ENCODE measurements at regions not wholly inside any gene's neighbourhood (a gene's known extent, or its start where the extent isn't known, plus 50 kb on each side); places are given as distances from the start of the nearest gene placed in this dataset.

DNA sequence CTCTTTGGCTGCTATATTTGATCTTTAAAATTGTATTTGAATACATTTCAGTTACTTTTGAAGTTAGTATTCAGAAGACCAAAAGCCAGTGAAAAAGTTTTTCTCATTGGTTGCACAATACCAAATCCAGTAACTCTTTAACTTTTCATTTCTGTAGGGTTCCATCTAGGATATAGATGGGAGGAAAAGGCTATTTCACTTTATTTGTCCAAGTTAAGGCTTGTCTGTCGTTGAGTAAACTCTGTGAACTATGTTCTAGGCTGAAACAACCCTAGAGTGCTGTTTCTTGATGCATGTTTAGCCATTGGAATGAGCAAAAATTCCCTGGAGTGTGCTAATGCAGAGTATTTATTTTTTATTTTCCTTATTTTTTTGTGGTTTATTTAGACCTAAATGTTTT is 834.7 kb upstream of the KCND2 start:
- TF ChIP-seq CTCF (conservative IDR thresholded peaks at IDR 0.05; ENCODE audit: low read length): no peak
- H3K4me3 ChIP-seq (ENCODE audit: low read length): no peak overlapping the region
- no peak for DNase-seq (ENCODE audit: low read depth)

DNA sequence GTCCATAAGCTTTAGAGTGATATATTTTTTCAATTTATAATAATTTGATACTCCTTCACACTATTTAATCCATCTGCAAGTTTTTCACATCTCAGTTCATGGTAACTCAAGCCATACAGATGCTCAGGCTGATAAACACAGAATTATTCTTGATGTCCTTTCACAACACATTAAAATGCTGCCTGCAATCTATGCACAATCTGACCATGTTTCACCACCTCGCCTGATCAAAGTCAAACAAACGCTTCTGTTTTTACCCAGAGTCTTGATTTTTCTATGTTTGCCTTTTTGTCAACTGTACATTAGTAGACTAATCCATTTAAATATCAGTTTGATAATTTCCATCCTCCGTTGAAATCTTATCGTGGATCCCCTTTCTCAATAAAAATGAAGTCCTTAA is 833.8 kb upstream of the KCND2 start:
- no peak overlapping the region for H3K4me3 ChIP-seq (ENCODE audit: low read length)
- no peak for TF ChIP-seq CTCF (conservative IDR thresholded peaks at IDR 0.05; ENCODE audit: low read length)
- DNase-seq (ENCODE audit: low read depth): no peak

- no peak overlapping the region for H3K4me3 ChIP-seq (ENCODE audit: low read length)
- DNase-seq (ENCODE audit: low read depth): no peak
- TF ChIP-seq CTCF (conservative IDR thresholded peaks at IDR 0.05; ENCODE audit: low read length): no peak
Observed at GRCh38 chr7:119452401-119452800, 820.6 kb upstream of the KCND2 start.

- TF ChIP-seq CTCF (conservative IDR thresholded peaks at IDR 0.05; ENCODE audit: low read length): no peak
- H3K4me3 ChIP-seq (ENCODE audit: low read length): no peak overlapping the region
- DNase-seq (ENCODE audit: low read depth): no peak
Observed at GRCh38 chr7:119465798-119466305, 807.1 kb upstream of the KCND2 start.

GRCh38 chr7:119472408-119473038 is 800.5 kb upstream of the KCND2 start:
- DNase-seq (ENCODE audit: low read depth): no peak

DNA sequence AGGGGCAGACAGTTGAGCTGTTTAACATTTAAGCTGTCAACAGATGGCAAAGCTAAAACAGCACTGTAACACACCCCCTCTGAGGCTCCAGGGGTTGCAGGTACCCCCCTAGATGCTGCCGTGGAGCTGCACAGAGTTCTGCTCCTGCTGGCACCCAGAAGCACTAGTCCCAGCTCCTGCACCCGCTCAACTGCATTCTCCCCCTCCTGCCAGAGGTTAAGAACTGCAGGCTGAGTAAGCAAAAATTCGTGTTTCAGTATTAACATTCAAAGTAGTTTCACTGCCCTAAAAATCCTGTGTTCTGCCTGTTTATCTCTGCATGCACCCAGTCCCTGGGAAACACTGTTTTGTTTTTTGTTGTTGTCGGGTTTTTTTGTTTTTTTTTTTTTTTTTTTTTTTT is 790.8 kb upstream of the KCND2 start:
- no peak overlapping the region for H3K4me3 ChIP-seq (ENCODE audit: low read length)
- no peak for TF ChIP-seq CTCF (conservative IDR thresholded peaks at IDR 0.05; ENCODE audit: low read length)
- no peak for DNase-seq (ENCODE audit: low read depth)

More at GRCh38 chr7:119472408-119473038, 800.5 kb upstream of the KCND2 start:
- no peak overlapping the region for H3K4me3 ChIP-seq (ENCODE audit: low read length)
- TF ChIP-seq CTCF (conservative IDR thresholded peaks at IDR 0.05; ENCODE audit: low read length): no peak

- no peak for TF ChIP-seq CTCF (conservative IDR thresholded peaks at IDR 0.05; ENCODE audit: low read length)
- no peak for DNase-seq (ENCODE audit: low read depth)
- no peak overlapping the region for H3K4me3 ChIP-seq (ENCODE audit: low read length)
Observed at GRCh38 chr7:119482671-119483070, 790.3 kb upstream of the KCND2 start.
